ENCODE measurements at regions not wholly inside any gene's neighbourhood (a gene's known extent, or its start where the extent isn't known, plus 50 kb on each side); places are given as distances from the start of the nearest gene placed in this dataset.

DNA sequence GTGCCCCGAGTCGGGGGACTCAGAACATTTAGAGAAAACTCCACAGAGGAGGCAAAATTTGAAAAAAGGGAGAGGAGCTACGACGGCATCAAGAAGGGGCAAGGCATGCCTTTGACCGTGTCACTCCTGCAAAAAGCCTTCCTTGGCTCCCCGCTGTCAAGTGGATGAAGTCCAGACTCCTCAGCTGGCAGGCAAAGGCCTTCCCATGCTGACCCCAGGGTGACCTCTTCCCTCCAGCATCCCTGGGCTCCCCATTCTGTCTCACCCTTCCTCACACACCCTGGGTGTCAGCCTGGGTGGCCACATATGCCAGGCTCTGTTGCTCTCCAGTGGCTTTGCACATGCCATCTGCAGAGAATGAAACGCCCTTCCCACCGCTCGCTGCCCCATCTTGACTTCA, 88.4 kb upstream of the ZMIZ1 start:
- no peak for DNase-seq (ENCODE audit: low spot score)

- no peak for DNase-seq (ENCODE audit: low spot score)
These were observed 88.0 kb upstream of the ZMIZ1 start for GRCh38 chr10:78980815-78981214.

- no peak for DNase-seq (ENCODE audit: low spot score)
These were observed 87.4 kb upstream of the ZMIZ1 start for GRCh38 chr10:78981257-78981969.

- DNase-seq (ENCODE audit: low spot score) = peak; percentile 26
These were observed 86.8 kb upstream of the ZMIZ1 start for GRCh38 chr10:78981970-78982281.

DNA sequence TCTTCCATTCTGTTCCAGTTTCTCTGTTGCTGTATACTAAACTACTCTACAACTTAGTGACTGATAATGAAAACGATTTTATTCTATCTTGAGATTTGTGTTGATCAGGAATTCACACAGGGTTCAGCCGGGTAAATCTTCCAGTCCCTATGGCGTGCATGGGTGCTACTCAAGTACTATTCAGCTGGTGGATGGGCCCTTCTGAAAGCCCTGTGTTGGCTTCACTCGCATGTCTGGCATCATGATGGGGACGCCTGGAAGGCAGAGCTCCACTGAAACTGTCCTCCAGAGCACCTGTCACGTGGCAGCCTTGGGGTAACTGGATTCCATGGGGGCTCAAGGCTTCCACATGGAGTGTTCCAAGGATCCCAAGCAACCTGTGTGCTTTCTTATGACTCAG, 86.0 kb upstream of the ZMIZ1 start:
- no peak for DNase-seq (ENCODE audit: low spot score)

DNA sequence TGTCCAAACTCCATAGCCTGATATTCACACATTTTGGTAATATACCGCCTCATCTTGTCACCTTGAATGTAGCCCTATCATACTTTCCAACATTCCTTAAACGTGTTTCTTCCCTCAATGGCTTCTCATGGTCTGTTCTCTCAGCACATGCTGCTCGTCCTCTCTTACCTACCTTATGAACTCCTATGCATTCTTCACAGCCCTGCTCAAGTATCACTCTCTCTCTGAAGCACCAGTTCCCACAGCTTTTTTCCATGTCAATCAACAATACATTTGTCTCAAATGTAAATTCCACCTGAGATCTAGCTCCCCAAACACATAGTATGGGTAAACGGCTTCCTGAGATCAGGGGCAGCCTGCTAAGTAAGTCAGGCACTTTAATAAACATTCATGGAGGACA, 85.2 kb upstream of the ZMIZ1 start:
- no peak for DNase-seq (ENCODE audit: low spot score)

DNA sequence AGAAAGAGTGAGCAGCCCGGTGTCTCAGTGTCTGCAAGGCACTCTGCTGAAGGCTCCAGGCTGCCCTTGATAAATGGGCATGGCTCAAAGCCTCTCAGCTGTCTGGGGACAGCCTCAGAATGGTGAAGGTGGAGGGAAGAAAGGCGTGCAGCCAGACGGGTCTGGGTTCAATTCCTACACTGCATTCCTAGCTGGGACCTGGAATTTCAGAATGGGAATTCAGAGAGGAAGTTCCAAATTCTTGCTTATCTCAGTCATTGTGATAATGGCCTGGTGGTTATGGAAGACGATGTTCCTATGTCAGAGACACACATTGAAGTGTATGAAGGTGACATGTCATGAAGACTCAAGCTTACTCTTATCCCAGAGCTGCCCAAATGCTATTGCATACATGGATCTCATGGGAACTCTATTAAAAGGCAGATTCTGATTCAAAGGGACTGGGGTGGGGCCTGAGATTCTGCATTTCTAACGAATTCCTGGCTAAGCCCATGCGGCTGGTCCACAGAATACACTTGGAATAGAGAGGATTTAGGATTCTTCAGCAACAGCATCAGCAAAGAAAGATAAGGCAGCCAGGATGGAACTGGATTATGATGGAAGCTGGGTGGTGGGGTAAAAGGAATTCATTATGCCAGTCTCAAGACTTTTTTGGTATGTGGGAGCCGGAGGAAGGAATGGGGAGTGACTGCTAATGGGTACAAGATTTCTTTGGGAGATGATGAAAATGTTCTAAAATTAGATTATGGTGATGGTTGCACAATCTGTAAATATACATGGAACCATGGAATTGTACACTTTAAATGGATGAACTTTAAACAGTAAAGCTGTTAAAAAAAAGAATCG, 82.6 kb upstream of the ZMIZ1 start:
- no peak for DNase-seq (ENCODE audit: low spot score)

DNA sequence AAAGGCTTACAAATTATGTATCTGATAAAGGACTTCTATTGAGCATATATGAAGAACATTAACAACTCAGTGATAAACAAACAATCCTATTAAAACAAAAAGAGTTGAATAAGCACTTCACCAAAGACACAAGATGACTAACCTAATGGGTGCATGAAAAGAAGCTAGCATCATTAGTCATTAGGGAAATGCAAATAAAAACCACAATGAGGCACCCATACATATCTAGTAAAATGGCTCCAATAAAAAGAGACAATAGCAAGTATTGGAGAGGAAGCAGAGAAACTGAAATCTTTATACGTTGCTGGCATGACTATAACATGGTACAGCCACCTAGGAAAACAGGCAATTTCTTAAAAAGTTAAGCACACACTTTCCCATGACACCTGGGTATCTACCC, 77.6 kb upstream of the ZMIZ1 start:
- DNase-seq (ENCODE audit: low spot score) = no peak

DNA sequence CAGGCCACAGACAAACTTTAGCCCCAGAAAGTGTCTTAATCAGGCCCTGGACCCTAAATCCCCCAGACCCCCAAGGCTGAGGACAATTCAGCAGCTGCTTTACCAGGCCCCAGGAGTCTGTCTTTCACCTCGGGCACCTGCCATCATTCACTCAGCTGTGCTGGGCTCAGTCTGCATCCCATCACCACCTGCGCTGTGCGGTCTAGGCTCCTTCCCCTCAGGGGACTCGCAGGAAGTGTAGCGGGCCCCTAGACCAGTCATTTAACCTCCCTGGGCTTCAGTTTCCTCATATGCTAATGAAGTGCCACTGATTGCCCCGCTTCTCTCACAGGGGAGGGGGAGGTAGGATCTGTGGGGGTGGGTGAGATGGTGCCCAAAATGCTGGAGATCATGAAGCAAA, 76.4 kb upstream of the ZMIZ1 start:
- no peak for DNase-seq (ENCODE audit: low spot score)

DNA sequence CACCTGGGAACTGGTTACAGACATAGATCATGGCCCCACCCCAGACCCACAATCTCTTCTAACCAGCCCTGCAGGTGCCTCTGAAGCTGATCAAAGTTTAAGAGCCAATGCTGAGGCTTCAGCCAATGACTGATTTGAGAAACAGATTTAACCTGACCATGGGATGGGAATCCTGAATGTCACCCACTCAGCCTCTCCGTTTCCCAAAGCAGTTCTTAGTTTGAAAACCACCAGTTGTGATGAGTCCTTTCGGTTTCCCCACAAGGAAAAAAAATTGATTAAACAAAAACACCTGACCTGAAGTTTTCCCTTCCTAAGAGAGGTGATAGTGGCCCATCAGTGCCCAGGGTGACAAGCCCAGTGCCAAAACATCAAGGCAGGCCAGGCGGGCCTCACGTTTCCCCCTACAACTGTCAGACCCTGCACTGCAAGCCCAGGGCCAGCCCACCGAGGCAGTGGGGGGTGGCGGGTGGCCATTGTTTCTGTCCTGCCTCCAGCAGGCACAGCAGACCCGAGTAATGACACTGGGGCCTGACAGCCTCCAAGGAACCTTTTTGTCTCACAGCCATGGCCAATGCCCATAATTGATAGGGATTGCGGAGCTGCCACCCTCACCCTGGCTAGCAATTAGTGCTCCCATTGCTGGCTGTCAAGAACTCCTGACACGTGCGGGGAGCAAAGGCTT, 75.4 kb upstream of the ZMIZ1 start:
- DNase-seq (ENCODE audit: low spot score) = no peak

DNA sequence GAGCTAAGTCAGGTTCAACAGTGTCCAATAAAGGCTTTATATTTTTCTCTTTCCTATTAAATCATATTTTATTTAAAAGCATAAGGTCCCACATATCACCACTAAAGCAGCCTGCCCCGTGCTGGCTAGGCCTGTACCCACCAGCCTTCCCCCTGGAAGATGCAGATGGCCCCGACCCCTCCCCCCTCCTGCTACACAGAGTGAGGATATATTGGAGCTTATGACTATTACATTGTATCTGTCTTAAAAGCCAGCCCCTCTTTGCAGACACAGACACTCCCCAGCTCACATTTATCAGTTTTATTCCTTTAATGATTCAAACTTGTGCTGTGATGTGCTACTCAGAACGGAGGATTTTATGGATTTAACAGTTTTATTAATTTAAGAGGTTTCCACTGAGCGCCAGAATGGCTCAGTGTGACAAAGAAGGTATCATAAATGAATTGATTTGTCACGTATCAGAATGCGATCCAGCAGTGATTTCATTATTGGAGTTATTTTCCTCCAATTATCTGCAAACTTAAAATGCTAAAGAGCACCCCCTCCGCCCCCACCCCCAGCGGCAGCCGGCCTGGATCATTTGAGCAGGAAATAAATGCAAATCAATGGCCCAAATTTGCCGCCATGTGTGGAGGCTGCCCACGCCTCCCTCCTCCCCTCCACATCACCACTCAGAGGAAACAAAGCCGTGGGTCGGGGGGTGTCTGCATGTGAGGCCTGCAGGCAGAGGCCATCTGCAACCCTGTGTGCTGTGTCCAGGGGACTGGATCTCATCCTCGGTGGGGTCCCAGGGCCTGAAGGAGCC, 72.6 kb upstream of the ZMIZ1 start:
- no peak for DNase-seq (ENCODE audit: low spot score)

GRCh38 chr10:78996792-78997129, 72.0 kb upstream of the ZMIZ1 start:
- DNase-seq (ENCODE audit: low spot score) = no peak

GRCh38 chr10:78997635-78998618, 70.8 kb upstream of the ZMIZ1 start:
- no peak for DNase-seq (ENCODE audit: low spot score)

DNA sequence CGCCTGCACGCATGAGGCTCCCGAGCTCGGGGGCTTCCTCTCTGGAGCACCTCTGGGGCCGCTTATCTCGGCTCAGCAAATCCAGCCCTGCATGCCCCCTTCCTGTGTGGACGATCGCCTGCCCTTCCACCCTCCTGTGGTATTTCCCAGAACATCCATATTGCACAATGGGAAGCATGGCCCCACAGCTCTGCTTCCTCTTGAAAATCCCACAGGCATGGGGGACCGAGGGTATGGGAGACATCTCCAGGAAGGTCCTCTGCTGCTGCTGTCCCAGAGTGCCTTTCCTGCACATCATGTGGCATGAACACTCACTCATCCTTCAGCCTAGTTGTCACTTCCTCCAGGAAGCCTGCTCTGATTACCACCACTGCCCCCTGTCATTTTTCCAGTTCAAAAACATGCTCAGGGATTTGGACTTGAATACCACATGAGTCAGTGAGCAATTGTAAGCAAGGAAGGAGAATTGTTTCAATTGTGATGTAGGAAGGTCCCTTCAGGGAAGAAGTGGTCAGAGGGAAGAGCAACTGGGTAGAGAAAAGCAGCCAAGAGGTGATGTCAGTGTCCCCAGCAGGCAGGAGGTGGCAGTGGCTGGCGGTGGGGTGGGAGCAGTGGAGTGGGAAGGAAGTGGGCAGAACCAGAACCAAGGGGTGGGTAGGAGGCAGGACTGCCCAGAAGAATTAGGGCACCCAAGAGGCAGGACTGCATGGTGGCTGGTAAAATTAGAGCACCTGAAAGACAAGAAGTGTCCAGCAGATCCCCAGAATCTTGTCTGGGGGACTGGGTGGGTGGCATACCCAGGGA, 67.5 kb upstream of the ZMIZ1 start:
- no peak for DNase-seq (ENCODE audit: low spot score)

DNA sequence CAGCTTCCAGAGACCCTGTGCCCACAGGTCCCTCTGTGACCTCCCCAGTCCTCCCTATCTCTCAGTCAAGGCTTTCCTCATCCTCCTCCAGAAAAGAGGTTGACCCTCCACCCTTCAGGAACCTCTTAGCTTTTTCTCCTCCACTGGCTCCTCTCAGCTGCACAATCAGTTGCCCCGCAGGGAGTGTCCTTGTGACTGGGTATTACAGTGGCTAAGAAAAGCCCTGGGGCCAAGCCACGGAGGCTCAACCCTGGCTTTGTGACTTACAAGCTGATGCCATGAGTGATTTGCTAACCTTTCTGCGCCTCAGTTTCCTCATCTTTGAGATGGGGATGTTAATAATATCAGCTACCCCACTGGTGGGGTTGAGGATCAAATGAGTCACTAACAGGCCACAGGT, 66.4 kb upstream of the ZMIZ1 start:
- no peak for DNase-seq (ENCODE audit: low spot score)

DNA sequence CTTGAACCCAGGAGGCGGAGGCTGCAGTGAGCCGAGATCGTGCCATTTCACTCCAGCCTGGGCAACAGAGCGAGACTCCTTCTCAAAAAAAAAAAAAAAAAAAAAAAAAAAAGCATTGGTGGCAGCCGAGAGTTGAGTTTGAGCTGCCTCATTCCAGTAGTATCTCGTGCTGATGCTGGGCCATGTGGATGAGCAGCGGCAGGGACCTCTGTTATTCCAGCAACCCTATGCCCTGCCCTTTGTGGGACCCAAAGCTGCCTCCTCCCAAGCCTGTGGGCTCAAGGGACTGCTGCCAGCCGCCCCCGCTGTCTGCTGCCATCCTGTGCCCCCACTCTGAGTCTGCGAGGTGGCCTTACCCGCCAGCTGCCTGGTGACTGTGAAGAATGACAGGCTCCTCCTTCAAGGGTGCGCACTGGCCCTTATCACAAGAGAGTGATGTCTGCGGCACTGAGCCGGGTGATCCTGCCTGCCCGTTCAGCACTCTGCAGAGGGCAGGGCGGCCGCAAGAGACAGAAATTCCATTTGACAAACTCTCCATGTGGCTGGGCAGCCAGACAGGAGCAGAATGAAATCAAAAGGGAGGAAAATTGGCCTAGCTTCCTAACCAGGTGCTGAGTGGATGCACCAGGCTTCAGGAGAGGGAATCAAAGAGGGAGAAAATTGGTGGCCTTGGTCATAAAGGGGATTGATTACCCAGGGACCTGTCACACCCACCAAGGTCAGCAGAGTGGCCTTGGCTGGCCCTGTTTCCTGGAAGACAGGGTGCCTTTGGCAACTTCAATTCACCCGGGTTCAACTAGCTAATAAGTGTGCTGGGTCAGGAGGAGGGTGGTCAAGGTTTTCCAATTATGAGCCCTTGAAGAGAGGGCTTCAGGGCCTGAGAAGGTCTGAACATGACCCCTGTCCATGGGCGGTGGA, 65.3 kb upstream of the ZMIZ1 start:
- no peak for DNase-seq (ENCODE audit: low spot score)

- no peak for DNase-seq (ENCODE audit: low spot score)
These were observed 64.5 kb upstream of the ZMIZ1 start for GRCh38 chr10:79004311-79004710.

DNA sequence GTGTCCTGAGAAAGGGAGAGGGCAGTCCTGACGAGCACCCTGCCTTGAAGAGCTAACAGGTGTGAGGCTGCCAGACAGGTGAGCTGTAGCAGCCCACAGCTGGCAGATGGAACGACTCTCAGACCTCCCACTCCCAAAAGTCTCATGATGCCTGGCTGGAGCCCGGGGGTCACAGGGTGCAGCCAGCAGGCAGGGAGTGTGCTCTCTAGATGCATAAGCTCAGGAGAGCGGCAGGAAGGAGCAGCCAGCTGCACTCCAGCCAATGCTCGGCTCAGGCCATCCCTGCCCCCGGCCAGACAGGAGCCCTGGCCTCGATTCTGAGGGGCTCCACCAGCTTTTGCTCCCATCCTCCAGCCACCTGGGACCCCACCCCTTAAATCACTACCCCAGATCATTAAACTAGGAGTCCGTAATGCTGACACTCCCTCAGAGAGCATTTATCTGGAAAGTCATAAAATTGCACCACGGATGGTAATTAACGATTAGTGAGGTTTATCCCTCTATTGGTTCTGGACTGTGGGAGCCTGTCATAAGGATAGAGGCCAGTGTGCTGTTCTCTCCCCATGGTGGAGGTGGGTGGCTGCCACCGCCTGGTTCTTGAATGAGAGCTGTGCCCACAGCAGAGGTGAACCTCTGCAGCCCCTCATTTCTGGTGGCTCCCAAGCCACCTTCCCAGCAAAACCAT, 63.5 kb upstream of the ZMIZ1 start:
- no peak for DNase-seq (ENCODE audit: low spot score)

DNA sequence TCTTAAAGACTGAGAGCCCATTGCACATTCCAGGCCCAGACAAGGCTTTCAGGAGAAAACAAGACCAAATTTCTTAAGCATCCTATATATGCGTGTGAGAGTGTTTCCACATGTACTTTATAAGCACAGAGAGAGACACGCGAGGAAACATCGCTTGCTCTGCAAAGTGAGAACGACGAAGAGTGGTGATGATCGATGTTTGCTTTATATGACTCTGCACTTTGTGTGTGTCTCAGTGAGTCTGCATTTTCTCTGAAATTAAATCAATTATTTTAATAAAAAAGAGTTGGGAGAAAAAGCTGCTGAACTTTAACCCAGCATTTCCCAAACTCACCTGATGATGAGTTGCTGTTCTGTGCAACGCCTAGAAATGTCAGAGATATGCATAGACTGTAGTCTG, 61.7 kb upstream of the ZMIZ1 start:
- DNase-seq (ENCODE audit: low spot score) = no peak
